ENCODE measurements at regions not wholly inside any gene's neighbourhood (a gene's known extent, or its start where the extent isn't known, plus 50 kb on each side); places are given as distances from the start of the nearest gene placed in this dataset.

GRCh38 chr2:18412980-18413675 is 147.3 kb downstream of the RDH14 start:
- Histone ChIP-seq H3K4me3 (replicated peaks in 1 of 3; ENCODE audit: insufficient read depth in 1 of 3, low read depth in 1 of 3, low read length in 3 of 3) (peak overlapping the region in 2 of 3 experiments; percentile 4 to 29), H3K9me1 (replicated peaks; ENCODE audit: control insufficient read depth, extremely low read depth, insufficient read depth, low read length) (no peaks in the 10 kb centered on the region), H3K4me2 (ENCODE audit: insufficient read depth, low read length) (peak overlapping the region; percentile 90), H4K20me1 (replicated peaks; ENCODE audit: control insufficient read depth, extremely low read depth, insufficient read depth, low read length) (no peaks in the 10 kb centered on the region), H2AFZ (ENCODE audit: low read depth, low read length) (no peak overlapping the region), H3K36me3 (ENCODE audit: control insufficient read depth in 2 of 2, extremely low read depth in 1 of 2, insufficient read depth in 2 of 2, low read length in 2 of 2) (no peaks in the 10 kb centered on the region), H3K79me2 (ENCODE audit: control insufficient read depth, insufficient read depth, low read length) (no peaks in the 10 kb centered on the region), H3K27me3 (ENCODE audit: control insufficient read depth in 2 of 2, insufficient read depth in 2 of 2, low read length in 2 of 2) (no peaks in the 10 kb centered on the region), H3K27ac (ENCODE audit: insufficient read depth, low read depth, low read length) (peak overlapping the region; percentile 86), H3K4me1 (ENCODE audit: control insufficient read depth, extremely low read depth, insufficient read depth, low read length) (peaks cover 24% of the 10 kb centered on the region), H3K9me3 (replicated peaks; ENCODE audit: control insufficient read depth, insufficient read depth, low read length) (no peaks in the 10 kb centered on the region), H3K9ac (replicated peaks; ENCODE audit: extremely low read depth, insufficient read depth, low read length) (peak overlapping the region; percentile 57)
- dilution Hi-C loops (cut with MboI; ENCODE audit: extremely low pct_ligation_motif_present, low sequenced_read_pairs) = no loop called here
- TF ChIP-seq, protein P1, sequence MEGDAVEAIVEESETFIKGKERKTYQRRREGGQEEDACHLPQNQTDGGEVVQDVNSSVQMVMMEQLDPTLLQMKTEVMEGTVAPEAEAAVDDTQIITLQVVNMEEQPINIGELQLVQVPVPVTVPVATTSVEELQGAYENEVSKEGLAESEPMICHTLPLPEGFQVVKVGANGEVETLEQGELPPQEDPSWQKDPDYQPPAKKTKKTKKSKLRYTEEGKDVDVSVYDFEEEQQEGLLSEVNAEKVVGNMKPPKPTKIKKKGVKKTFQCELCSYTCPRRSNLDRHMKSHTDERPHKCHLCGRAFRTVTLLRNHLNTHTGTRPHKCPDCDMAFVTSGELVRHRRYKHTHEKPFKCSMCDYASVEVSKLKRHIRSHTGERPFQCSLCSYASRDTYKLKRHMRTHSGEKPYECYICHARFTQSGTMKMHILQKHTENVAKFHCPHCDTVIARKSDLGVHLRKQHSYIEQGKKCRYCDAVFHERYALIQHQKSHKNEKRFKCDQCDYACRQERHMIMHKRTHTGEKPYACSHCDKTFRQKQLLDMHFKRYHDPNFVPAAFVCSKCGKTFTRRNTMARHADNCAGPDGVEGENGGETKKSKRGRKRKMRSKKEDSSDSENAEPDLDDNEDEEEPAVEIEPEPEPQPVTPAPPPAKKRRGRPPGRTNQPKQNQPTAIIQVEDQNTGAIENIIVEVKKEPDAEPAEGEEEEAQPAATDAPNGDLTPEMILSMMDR (IDR thresholded peaks at IDR 0.05; ENCODE audit: extremely low read depth in 1 of 2, insufficient read depth in 1 of 2, low read depth in 1 of 2, low read length in 2 of 2) = no peak
- no peak for TF ChIP-seq GATA2 (IDR thresholded peaks at IDR 0.05; ENCODE audit: insufficient read depth, insufficient read length, low read depth, low read length)
- TF ChIP-seq JUN (IDR thresholded peaks at IDR 0.05; ENCODE audit: borderline replicate concordance, insufficient read depth, insufficient read length, low read depth) = peak; percentile 75
- no peak for TF ChIP-seq MYC (IDR thresholded peaks at IDR 0.05; ENCODE audit: low read depth, low read length)
- TF ChIP-seq FOS (IDR thresholded peaks at IDR 0.05; ENCODE audit: borderline replicate concordance, insufficient read depth, low read length) = peak; percentile 90
- TSS peak; percentile 60 for BruUV-seq (replicated peaks)
- DNase-seq (ENCODE audit: low read depth, low spot score) (peak; percentile 65), FAIRE-seq (peak; percentile 53)
- intact Hi-C loops (cut with micrococcal nuclease) = loop anchor here (1.0 kb wide), 1 partner anchor 114 kb away; no protein-coding TSS in a partner anchor
- ChIA-PET CTCF (interaction anchor here (0.7 to 2.5 kb wide), 12 partner anchors 9 to 108 kb away, joined by 3 to 9 read pairs (median 4); no protein-coding TSS in a partner anchor), POLR2A (no interaction called here)

All from endothelial cell of umbilical vein (primary cell).